Thoracic aorta (tissue), 2 donors: ENCODE measurements at regions not wholly inside any gene's neighbourhood (a gene's known extent, or its start where the extent isn't known, plus 50 kb on each side); places are given as distances from the start of the nearest gene placed in this dataset.
"Not testable (repeated sequence)": the region's sequence is repeated elsewhere in the genome, so short reads cannot be mapped to it uniquely, and the experiment has no call there.

ENCODE experiments used
- ATAC-seq: fragments of 150-250 bp; one replicate; pipeline ENCODE4 v1.8.0; 2017; ENCODE audit warnings: low read depth; ENCODE audit not compliant: insufficient number of reproducible peaks, low FRiP score
- DNase-seq: peaks from one replicate; pipeline ENCODE4 v3.0.0-alpha.2; 2020; ENCODE audit warnings: low spot score
- H3K27ac ChIP-seq, 2 donors: fragments of 200-600 bp; sonication (generic); 1 replicate in 1 of 2; 2 replicates in 1 of 2; pipeline ENCODE4 v1.5.1; 2016; ENCODE audit warnings: mild to moderate bottlenecking in 2 of 2, moderate library complexity in 2 of 2
- H3K27me3 ChIP-seq: fragments of 200-600 bp; sonication (generic); replicated peaks from 2 replicates; pipeline ENCODE4 v1.6.0; 2016; ENCODE audit warnings: mild to moderate bottlenecking; ENCODE audit not compliant: insufficient read depth
- H3K36me3 ChIP-seq: fragments of 200-600 bp; sonication (generic); one replicate; pipeline ENCODE4 v1.5.1; 2016
- H3K4me1 ChIP-seq, 2 donors: fragments of 200-600 bp; sonication (generic); 1 replicate in 1 of 2; 2 replicates in 1 of 2; pipeline versions ENCODE4 v1.5.1 to v1.6.0; 2016; ENCODE audit warnings: low read depth in 2 of 2, mild to moderate bottlenecking in 1 of 2; ENCODE audit not compliant: control insufficient read depth in 1 of 2
- H3K4me3 ChIP-seq: fragments of 200-600 bp; sonication (generic); 2 replicates; pipeline ENCODE4 v1.5.1; 2016; ENCODE audit warnings: mild to moderate bottlenecking
- H3K9me3 ChIP-seq: fragments of 200-600 bp; sonication (generic); 2 replicates; pipeline ENCODE4 v1.5.1; 2016
- TF ChIP-seq, protein P1 (sequence below): fragments of 200-600 bp; sonication (generic); IDR thresholded peaks from one replicate; pipeline ENCODE4 v1.5.1; 2019; ENCODE audit warnings: antibody characterized with exemption

DNA sequence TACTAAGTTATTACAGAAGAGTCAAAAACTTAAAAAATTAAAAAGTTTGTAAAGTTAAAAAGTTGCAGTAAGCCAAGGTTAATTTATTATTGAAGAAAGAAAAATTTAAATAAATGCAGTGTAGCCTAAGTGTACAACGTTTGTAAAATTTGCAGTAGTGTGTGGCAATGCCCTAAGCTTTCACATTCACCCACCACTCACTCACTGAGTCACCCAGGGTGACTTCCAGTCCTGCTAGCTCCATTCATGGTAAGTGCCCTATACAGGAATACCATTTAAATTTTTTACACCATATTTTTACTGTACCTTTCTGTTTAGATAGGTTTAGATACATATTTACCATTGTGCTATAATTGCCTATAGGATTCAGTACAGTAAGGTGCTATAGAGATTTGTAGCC, 88.6 kb downstream of the CTH start:
- TF ChIP-seq, protein P1, sequence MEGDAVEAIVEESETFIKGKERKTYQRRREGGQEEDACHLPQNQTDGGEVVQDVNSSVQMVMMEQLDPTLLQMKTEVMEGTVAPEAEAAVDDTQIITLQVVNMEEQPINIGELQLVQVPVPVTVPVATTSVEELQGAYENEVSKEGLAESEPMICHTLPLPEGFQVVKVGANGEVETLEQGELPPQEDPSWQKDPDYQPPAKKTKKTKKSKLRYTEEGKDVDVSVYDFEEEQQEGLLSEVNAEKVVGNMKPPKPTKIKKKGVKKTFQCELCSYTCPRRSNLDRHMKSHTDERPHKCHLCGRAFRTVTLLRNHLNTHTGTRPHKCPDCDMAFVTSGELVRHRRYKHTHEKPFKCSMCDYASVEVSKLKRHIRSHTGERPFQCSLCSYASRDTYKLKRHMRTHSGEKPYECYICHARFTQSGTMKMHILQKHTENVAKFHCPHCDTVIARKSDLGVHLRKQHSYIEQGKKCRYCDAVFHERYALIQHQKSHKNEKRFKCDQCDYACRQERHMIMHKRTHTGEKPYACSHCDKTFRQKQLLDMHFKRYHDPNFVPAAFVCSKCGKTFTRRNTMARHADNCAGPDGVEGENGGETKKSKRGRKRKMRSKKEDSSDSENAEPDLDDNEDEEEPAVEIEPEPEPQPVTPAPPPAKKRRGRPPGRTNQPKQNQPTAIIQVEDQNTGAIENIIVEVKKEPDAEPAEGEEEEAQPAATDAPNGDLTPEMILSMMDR = no peak

DNA sequence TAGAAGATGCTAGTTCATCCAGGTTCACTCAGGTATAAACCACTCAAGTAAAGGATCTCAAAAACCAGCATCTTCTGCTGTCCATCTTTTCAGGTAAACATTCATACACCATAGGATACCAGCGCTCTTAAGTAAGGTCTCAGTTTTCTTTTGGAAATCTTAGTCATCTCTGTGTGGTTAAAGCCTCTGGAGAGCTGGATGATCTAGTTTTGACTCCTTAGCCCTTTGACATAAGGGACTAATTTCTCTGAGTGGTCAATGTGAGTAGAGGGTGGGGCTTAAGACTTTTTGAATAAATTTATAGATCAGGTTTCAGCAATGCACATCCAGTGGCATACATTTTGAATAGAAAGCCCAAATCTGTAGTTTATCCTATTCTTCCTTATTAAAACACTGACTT, 92.3 kb downstream of the CTH start:
- H3K4me3 ChIP-seq = no peak overlapping the region
- TF ChIP-seq, protein P1 = no peak
- no peak for ATAC-seq

More for the DNA sequence above, 88.6 kb downstream of the CTH start:
- Histone ChIP-seq H3K4me1 (no peaks in the 10 kb centered on the region), H3K4me3 (no peak overlapping the region), H3K36me3 (no peaks in the 10 kb centered on the region), H3K9me3 (no peaks in the 10 kb centered on the region), H3K27me3 (no peaks in the 10 kb centered on the region), H3K27ac (no peak overlapping the region)
- DNase-seq = no peak
- no peak for ATAC-seq

DNA sequence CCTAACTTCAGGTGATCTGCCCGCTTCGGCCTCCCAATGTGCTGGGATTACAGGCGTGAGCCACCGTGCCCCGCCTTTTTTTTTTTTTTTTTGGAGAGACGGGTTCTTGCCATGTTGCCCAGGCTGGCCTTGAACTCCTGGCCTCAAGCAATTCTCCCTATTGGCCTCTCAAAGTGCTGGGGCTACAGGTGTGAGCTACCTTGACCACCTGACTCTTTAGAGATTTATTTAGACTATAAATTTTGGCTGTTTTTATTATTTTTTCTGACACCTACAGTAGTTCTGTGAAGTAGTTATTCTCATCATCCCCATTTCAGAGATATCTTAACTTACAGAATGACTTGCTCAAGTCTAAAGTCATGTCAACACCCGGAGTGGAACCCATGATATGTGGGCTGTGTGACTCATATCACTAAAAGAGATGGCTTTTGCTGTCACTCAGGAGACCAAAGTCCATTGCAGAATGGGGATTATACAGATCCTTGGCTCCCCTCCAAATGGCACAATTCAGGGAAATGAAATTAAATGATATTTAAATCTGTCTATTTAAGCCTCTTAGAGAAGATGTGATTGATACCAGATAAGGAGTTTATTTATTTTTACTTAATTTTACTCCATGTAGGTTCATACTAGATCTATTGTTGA, 93.2 kb downstream of the CTH start:
- H3K27ac ChIP-seq = no peak overlapping the region
- no peak for DNase-seq
- H3K27me3 ChIP-seq = no peaks in the 10 kb centered on the region
- H3K36me3 ChIP-seq = no peaks in the 10 kb centered on the region
- no peak for ATAC-seq
- no peaks in the 10 kb centered on the region for H3K9me3 ChIP-seq
- no peak overlapping the region for H3K4me3 ChIP-seq
- H3K4me1 ChIP-seq = no peaks in the 10 kb centered on the region
- TF ChIP-seq, protein P1 = no peak

More for the DNA sequence above, 92.3 kb downstream of the CTH start:
- Histone ChIP-seq H3K4me1 (no peaks in the 10 kb centered on the region), H3K9me3 (no peaks in the 10 kb centered on the region), H3K36me3 (no peaks in the 10 kb centered on the region), H3K27ac (no peak overlapping the region), H3K27me3 (no peaks in the 10 kb centered on the region)
- DNase-seq = no peak

DNA sequence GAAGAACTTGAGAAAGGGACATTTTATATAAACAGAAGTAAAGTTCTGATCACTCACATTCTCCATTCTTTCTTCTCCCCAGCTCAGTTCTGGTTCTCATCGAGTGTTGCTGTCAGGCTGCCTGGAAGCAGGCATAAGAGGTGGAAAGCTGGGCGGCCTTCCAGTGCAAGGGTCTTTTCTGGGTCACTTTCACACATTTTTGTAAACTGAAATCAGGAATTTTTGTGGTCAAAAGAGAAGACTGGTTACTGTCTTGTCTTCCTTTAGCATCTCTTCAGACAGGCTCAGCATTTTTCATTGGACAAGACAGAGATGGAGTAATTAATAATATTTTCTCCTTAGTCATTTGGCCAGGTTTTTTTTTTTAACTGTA, 93.7 kb downstream of the CTH start:
- Histone ChIP-seq H3K27ac (no peak overlapping the region), H3K4me3 (no peak overlapping the region), H3K36me3 (no peaks in the 10 kb centered on the region), H3K9me3 (no peaks in the 10 kb centered on the region), H3K27me3 (no peaks in the 10 kb centered on the region), H3K4me1 (no peaks in the 10 kb centered on the region)
- TF ChIP-seq, protein P1 = no peak
- no peak for DNase-seq
- ATAC-seq = no peak

DNA sequence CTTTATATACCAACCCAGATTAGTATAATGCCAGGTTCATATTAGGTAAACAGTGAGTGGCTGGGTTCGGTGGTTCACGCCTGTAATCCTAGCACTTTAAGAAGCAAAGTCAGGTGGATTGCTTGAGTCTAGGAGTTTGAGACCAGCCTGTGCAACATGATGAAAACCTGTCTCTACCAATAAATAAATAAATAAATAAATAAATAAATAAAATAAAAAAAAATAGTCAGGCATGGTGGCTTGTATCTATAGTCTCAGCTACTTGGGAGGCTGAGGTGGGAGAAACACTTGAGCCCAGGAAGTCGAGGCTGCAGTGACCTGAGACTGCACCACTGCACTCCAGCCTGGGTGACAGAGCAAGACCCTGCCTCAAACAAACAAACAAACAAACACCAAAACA, 96.9 kb downstream of the CTH start:
- H3K27ac ChIP-seq, ATAC-seq, H3K36me3 ChIP-seq, DNase-seq, H3K4me1 ChIP-seq, H3K27me3 ChIP-seq, H3K4me3 ChIP-seq, H3K9me3 ChIP-seq: not testable (repeated sequence)
